ENCODE measurements at regions not wholly inside any gene's neighbourhood (a gene's known extent, or its start where the extent isn't known, plus 50 kb on each side); places are given as distances from the start of the nearest gene placed in this dataset.

DNA sequence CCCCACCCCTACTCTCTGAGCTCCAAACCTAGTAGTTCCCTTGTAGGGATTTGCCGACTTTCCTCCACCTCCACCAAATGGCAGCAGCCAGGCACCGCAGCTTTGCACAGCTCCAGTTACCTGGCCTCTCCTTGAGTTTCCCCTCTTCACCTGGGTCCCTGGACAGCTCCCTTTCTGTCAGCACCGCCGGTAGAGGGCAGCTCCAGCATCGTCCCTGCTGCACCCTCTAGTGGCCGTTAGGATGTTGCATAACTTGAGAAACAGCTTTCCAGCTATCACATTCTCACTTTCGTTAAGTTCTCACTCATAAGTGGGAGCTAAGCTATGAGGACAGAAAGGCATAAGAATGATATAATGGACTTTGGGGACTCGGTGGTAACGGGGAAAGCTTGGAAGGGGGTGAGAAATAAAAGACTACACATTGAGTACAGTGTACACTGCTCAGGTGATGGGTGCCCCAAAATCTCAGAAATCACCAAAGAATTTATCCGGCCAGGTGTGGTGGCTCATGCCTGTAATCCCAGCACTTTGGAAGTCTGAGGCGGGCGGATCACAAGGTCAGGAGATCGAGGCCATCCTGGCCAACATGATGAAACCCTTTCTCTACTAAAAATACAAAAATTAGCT, 60.4 kb upstream of the OLFM4 start (continued):
- TF ChIP-seq, protein P1, sequence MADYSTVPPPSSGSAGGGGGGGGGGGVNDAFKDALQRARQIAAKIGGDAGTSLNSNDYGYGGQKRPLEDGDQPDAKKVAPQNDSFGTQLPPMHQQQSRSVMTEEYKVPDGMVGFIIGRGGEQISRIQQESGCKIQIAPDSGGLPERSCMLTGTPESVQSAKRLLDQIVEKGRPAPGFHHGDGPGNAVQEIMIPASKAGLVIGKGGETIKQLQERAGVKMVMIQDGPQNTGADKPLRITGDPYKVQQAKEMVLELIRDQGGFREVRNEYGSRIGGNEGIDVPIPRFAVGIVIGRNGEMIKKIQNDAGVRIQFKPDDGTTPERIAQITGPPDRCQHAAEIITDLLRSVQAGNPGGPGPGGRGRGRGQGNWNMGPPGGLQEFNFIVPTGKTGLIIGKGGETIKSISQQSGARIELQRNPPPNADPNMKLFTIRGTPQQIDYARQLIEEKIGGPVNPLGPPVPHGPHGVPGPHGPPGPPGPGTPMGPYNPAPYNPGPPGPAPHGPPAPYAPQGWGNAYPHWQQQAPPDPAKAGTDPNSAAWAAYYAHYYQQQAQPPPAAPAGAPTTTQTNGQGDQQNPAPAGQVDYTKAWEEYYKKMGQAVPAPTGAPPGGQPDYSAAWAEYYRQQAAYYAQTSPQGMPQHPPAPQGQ (CRISPR knock-in tag; IDR thresholded peaks at IDR 0.05; ENCODE audit: borderline replicate concordance), result no peak
- TF ChIP-seq PHF21A (CRISPR knock-in tag; IDR thresholded peaks at IDR 0.05), result no peak
- no peak for TF ChIP-seq HOXD1 (CRISPR knock-in tag; IDR thresholded peaks at IDR 0.05)
- no peak for TF ChIP-seq NFATC3 (CRISPR knock-in tag; IDR thresholded peaks at IDR 0.05)
- TF ChIP-seq ZNF589 (CRISPR knock-in tag; conservative IDR thresholded peaks at IDR 0.05), result no peak
- peak; percentile 70 for TF ChIP-seq SALL1 (CRISPR knock-in tag; IDR thresholded peaks at IDR 0.05)
- no peak for TF ChIP-seq ZNF326 (CRISPR knock-in tag; IDR thresholded peaks at IDR 0.05; ENCODE audit: borderline replicate concordance)
- TF ChIP-seq SNRNP70 (IDR thresholded peaks at IDR 0.05; ENCODE audit: low read depth, low read length), result no peak
- TF ChIP-seq, protein P2, sequence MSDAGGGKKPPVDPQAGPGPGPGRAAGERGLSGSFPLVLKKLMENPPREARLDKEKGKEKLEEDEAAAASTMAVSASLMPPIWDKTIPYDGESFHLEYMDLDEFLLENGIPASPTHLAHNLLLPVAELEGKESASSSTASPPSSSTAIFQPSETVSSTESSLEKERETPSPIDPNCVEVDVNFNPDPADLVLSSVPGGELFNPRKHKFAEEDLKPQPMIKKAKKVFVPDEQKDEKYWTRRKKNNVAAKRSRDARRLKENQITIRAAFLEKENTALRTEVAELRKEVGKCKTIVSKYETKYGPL (CRISPR knock-in tag; IDR thresholded peaks at IDR 0.05), result peak; percentile 96
- no peak for TF ChIP-seq IKZF4 (CRISPR knock-in tag; IDR thresholded peaks at IDR 0.05; ENCODE audit: borderline replicate concordance, low read depth, not compliant biosample characterization)
- peak; percentile 40; the same call in 1 of the 2 replicates for TF ChIP-seq MIER3 (CRISPR knock-in tag; IDR thresholded peaks at IDR 0.05; ENCODE audit: borderline replicate concordance)
- TF ChIP-seq, protein P3, sequence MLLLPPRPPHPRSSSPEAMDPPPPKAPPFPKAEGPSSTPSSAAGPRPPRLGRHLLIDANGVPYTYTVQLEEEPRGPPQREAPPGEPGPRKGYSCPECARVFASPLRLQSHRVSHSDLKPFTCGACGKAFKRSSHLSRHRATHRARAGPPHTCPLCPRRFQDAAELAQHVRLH (CRISPR knock-in tag; IDR thresholded peaks at IDR 0.05; ENCODE audit: borderline replicate concordance, low read depth), result 0 out of 2 replicates have a peak, but pooled peaks have one; percentile 45
- no peak for TF ChIP-seq ZNF720 (CRISPR knock-in tag; IDR thresholded peaks at IDR 0.05)
- TF ChIP-seq, protein P4, sequence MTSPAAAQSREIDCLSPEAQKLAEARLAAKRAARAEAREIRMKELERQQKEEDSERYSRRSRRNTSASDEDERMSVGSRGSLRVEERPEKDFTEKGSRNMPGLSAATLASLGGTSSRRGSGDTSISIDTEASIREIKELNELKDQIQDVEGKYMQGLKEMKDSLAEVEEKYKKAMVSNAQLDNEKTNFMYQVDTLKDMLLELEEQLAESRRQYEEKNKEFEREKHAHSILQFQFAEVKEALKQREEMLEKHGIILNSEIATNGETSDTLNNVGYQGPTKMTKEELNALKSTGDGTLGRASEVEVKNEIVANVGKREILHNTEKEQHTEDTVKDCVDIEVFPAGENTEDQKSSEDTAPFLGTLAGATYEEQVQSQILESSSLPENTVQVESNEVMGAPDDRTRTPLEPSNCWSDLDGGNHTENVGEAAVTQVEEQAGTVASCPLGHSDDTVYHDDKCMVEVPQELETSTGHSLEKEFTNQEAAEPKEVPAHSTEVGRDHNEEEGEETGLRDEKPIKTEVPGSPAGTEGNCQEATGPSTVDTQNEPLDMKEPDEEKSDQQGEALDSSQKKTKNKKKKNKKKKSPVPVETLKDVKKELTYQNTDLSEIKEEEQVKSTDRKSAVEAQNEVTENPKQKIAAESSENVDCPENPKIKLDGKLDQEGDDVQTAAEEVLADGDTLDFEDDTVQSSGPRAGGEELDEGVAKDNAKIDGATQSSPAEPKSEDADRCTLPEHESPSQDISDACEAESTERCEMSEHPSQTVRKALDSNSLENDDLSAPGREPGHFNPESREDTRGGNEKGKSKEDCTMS (CRISPR knock-in tag; conservative IDR thresholded peaks at IDR 0.05), result no peak

Measured in HepG2 (cell line).